22Rv1 (cell line): ENCODE measurements at regions not wholly inside any gene's neighbourhood (a gene's known extent, or its start where the extent isn't known, plus 50 kb on each side); places are given as distances from the start of the nearest gene placed in this dataset.
A peak's percentile ranks its signal among the peaks of the same experiment; 100 is the strongest.

Source experiments
- H3K27ac ChIP-seq: fragments of 450-650 bp; 2 replicates; pipeline ENCODE4 v1.5.1; 2017
- CTCF ChIP-seq: fragments of 450-650 bp; IDR thresholded peaks from 2 replicates; pipeline ENCODE4 v1.5.1; 2017; ENCODE audit warnings: mild to moderate bottlenecking
- ZFX ChIP-seq: fragments of 450-650 bp; IDR thresholded peaks from 2 replicates; pipeline ENCODE4 v1.6.1; 2017; ENCODE audit warnings: antibody characterized with exemption, borderline replicate concordance

- H3K27ac ChIP-seq = no peak overlapping the region
- TF ChIP-seq CTCF (no peak), ZFX (no peak)
Observed at GRCh38 chr10:112053895-112054294, 129.7 kb downstream of the GPAM start.

GRCh38 chr10:112054516-112054915 lies 129.0 kb downstream of the GPAM start:
- TF ChIP-seq ZFX (no peak), CTCF (no peak)
- H3K27ac ChIP-seq = no peak overlapping the region

GRCh38 chr10:112057072-112057471 lies 126.5 kb downstream of the GPAM start:
- TF ChIP-seq ZFX (no peak), CTCF (no peak)

GRCh38 chr10:112059220-112059619 lies 124.3 kb downstream of the GPAM start:
- TF ChIP-seq ZFX = no peak
- no peak for TF ChIP-seq CTCF
- no peak overlapping the region for H3K27ac ChIP-seq

More at GRCh38 chr10:112057072-112057471, 126.5 kb downstream of the GPAM start:
- no peak overlapping the region for H3K27ac ChIP-seq

GRCh38 chr10:112071596-112072133 lies 111.9 kb downstream of the GPAM start:
- TF ChIP-seq ZFX (no peak), CTCF (no peak)
- no peak overlapping the region for H3K27ac ChIP-seq

GRCh38 chr10:112078003-112078402 lies 105.6 kb downstream of the GPAM start:
- TF ChIP-seq ZFX (no peak), CTCF (no peak)
- H3K27ac ChIP-seq = peak overlapping the region; percentile 46

- no peak for TF ChIP-seq CTCF
- TF ChIP-seq ZFX = no peak
- H3K27ac ChIP-seq = no peak overlapping the region
Observed at GRCh38 chr10:112080231-112080630, 103.3 kb downstream of the GPAM start.
